B cell (primary cell): ENCODE measurements at regions not wholly inside any gene's neighbourhood (a gene's known extent, or its start where the extent isn't known, plus 50 kb on each side); places are given as distances from the start of the nearest gene placed in this dataset.
"Not testable (repeated sequence)": the region's sequence is repeated elsewhere in the genome, so short reads cannot be mapped to it uniquely, and the experiment has no call there.

Source experiments
- CTCF ChIP-seq: fragments of 200-600 bp; IDR thresholded peaks from one replicate; pipeline ENCODE4 v1.8.0; 2022; ENCODE audit warnings: antibody characterized with exemption, mild to moderate bottlenecking
- EZH2 ChIP-seq: IDR thresholded peaks from 2 replicates; pipeline ENCODE4 v1.6.1; 2012; ENCODE audit warnings: borderline replicate concordance, low read depth, mild to moderate bottlenecking, moderate library complexity, low read length; ENCODE audit not compliant: insufficient read depth, poor library complexity, severe bottlenecking

GRCh38 chr16:86351785-86352139, 158.6 kb upstream of the FOXF1 start:
- TF ChIP-seq CTCF, EZH2: not testable (repeated sequence)
